Right lobe of liver (tissue), 4 donors: ENCODE measurements at regions not wholly inside any gene's neighbourhood (a gene's known extent, or its start where the extent isn't known, plus 50 kb on each side); places are given as distances from the start of the nearest gene placed in this dataset.

ENCODE experiments used
- CTCF ChIP-seq, 4 donors: fragments of 200-600 bp in 3 of 4; fragments of 450-650 bp in 1 of 4; IDR thresholded peaks; one replicate each; pipeline versions ENCODE4 v1.5.1 to v1.8.0; 2016 to 2022; ENCODE audit warnings: antibody characterized with exemption in 4 of 4, mild to moderate bottlenecking in 2 of 4
- POLR2A ChIP-seq: fragments of 450-650 bp; IDR thresholded peaks from one replicate; pipeline ENCODE4 v1.6.1; 2017; ENCODE audit warnings: antibody characterized with exemption, mild to moderate bottlenecking
- donor health status: DM: no; HTN: no; CAD: no.
- donor health status: DM: no; HTN: no; CAD: no.
- donor health status: DM: no; HTN: yes; CAD: no.

GRCh38 chr16:52316241-52316640 is 230.7 kb downstream of the TOX3 start:
- no peak for TF ChIP-seq CTCF (IDR thresholded peaks at IDR 0.05)
- no peak for TF ChIP-seq POLR2A
